H9 (cell line): ENCODE measurements at regions not wholly inside any gene's neighbourhood (a gene's known extent, or its start where the extent isn't known, plus 50 kb on each side); places are given as distances from the start of the nearest gene placed in this dataset.

ENCODE experiments used
- DNase-seq: peaks from one replicate; pipeline ENCODE4 v3.0.0-alpha.2; 2017
- H2AFZ ChIP-seq: one replicate; pipeline ENCODE4 v1.6.1; 2013; ENCODE audit warnings: mild to moderate bottlenecking, low read length, control low read depth, moderate library complexity
- H2AK5ac ChIP-seq: 2 replicates; pipeline ENCODE4 v1.6.1; 2013; ENCODE audit warnings: low read length, control low read depth, mixed read lengths; ENCODE audit not compliant: insufficient read length
- H2BK120ac ChIP-seq: one replicate; pipeline ENCODE4 v1.6.1; 2013; ENCODE audit warnings: low read depth, mild to moderate bottlenecking, low read length, control low read depth, inconsistent platforms; ENCODE audit not compliant: poor library complexity, severe bottlenecking
- H2BK12ac ChIP-seq: 2 replicates; pipeline ENCODE4 v1.6.1; 2013; ENCODE audit warnings: low read length, control low read depth, mixed read lengths, low read depth; ENCODE audit not compliant: insufficient read length
- H2BK15ac ChIP-seq: 2 replicates; pipeline ENCODE4 v1.6.1; 2013; ENCODE audit warnings: low read depth, low read length, control low read depth
- H2BK20ac ChIP-seq: one replicate; pipeline ENCODE4 v1.6.1; 2013; ENCODE audit warnings: low read depth, mild to moderate bottlenecking, low read length, control low read depth, inconsistent platforms; ENCODE audit not compliant: poor library complexity, severe bottlenecking
- H2BK5ac ChIP-seq: 2 replicates; pipeline ENCODE4 v1.6.1; 2013; ENCODE audit warnings: low read length, control low read depth, mixed read lengths; ENCODE audit not compliant: insufficient read length
- H3K14ac ChIP-seq: 2 replicates; pipeline ENCODE4 v1.6.1; 2013; ENCODE audit warnings: low read length, control low read depth; ENCODE audit not compliant: insufficient read depth
- H3K18ac ChIP-seq: 2 replicates; pipeline ENCODE4 v1.6.1; 2013; ENCODE audit warnings: low read depth, mild to moderate bottlenecking, mixed read lengths, low read length, control low read depth; ENCODE audit not compliant: insufficient read length
- H3K23ac ChIP-seq: 2 replicates; pipeline ENCODE4 v1.6.1; 2013; ENCODE audit warnings: low read length, control low read depth, mixed read lengths, low read depth; ENCODE audit not compliant: insufficient read length
- H3K23me2 ChIP-seq: 2 replicates; pipeline ENCODE4 v1.6.1; 2013; ENCODE audit warnings: low read depth, mild to moderate bottlenecking, mixed read lengths, low read length, control low read depth; ENCODE audit not compliant: insufficient read length, poor library complexity, severe bottlenecking
- H3K27ac ChIP-seq: 2 replicates; pipeline ENCODE4 v1.5.1; 2013; ENCODE audit warnings: low read length, control low read depth, mixed read lengths, low read depth; ENCODE audit not compliant: insufficient read length
- H3K27me3 ChIP-seq: 2 replicates; pipeline ENCODE4 v1.6.1; 2013; ENCODE audit warnings: low read length, control low read depth, inconsistent platforms; ENCODE audit not compliant: insufficient read depth
- H3K4ac ChIP-seq: 2 replicates; pipeline ENCODE4 v1.6.1; 2013; ENCODE audit warnings: low read depth, mild to moderate bottlenecking, control low read depth, inconsistent platforms, low read length, moderate library complexity
- H3K4me1 ChIP-seq: 2 replicates; pipeline ENCODE4 v1.6.1; 2013; ENCODE audit warnings: low read length, control low read depth, inconsistent platforms; ENCODE audit not compliant: insufficient read depth
- H3K4me2 ChIP-seq: 2 replicates; pipeline ENCODE4 v1.6.1; 2013; ENCODE audit warnings: low read length, control low read depth, mixed read lengths; ENCODE audit not compliant: insufficient read length, insufficient read depth
- H3K56ac ChIP-seq: 2 replicates; pipeline ENCODE4 v1.6.1; 2013; ENCODE audit warnings: low read depth, mild to moderate bottlenecking, mixed read lengths, low read length, control low read depth; ENCODE audit not compliant: insufficient read length
- H3K79me1 ChIP-seq: 2 replicates; pipeline ENCODE4 v1.6.1; 2013; ENCODE audit warnings: low read depth, mild to moderate bottlenecking, moderate library complexity, low read length, control low read depth, inconsistent platforms; ENCODE audit not compliant: insufficient read depth, poor library complexity, severe bottlenecking
- H3K79me2 ChIP-seq: 2 replicates; pipeline ENCODE4 v1.6.1; 2013; ENCODE audit warnings: low read length, control low read depth, inconsistent platforms; ENCODE audit not compliant: insufficient read depth
- H3K9ac ChIP-seq: 2 replicates; pipeline ENCODE4 v1.6.1; 2013; ENCODE audit warnings: low read length, control low read depth, mixed read lengths; ENCODE audit not compliant: insufficient read length; ENCODE audit errors: extremely low read depth
- H3K9me3 ChIP-seq: one replicate; pipeline ENCODE4 v1.6.1; 2013; ENCODE audit warnings: low read depth, low read length, inconsistent platforms; ENCODE audit not compliant: control insufficient read depth
- H3T11ph ChIP-seq: one replicate; pipeline ENCODE4 v1.6.1; 2013; ENCODE audit warnings: mild to moderate bottlenecking, low read length, control low read depth, inconsistent platforms
- H4K20me1 ChIP-seq: one replicate; pipeline ENCODE4 v1.6.1; 2013; ENCODE audit not compliant: control insufficient read depth, insufficient read length, insufficient read depth
- H4K5ac ChIP-seq: 2 replicates; pipeline ENCODE4 v1.6.1; 2013; ENCODE audit warnings: low read depth, mild to moderate bottlenecking, mixed read lengths, low read length, control low read depth; ENCODE audit not compliant: insufficient read length
- H4K8ac ChIP-seq: replicated peaks from 2 replicates; pipeline ENCODE4 v1.6.1; 2013; ENCODE audit warnings: low read length, control low read depth, mixed read lengths, low read depth; ENCODE audit not compliant: insufficient read length
- H4K91ac ChIP-seq: 2 replicates; pipeline ENCODE4 v1.6.1; 2013; ENCODE audit warnings: low read depth, mild to moderate bottlenecking, moderate library complexity, mixed read lengths, low read length, control low read depth; ENCODE audit not compliant: insufficient read length
- H3K27ac Mint-ChIP-seq, 3 experiments: 2 replicates in 2 of 3; 3 replicates in 1 of 3; pipeline ENCODE4 v1.8.0; 2020 to 2021; ENCODE audit warnings: mixed read lengths in 3 of 3, mild to moderate bottlenecking in 1 of 3, moderate library complexity in 1 of 3
- H3K27me3 Mint-ChIP-seq: 2 replicates; pipeline ENCODE4 v1.8.0; 2021; ENCODE audit warnings: low read depth, mild to moderate bottlenecking, moderate library complexity, mixed read lengths
- H3K36me3 Mint-ChIP-seq, 3 experiments: 2 replicates in 2 of 3; 3 replicates in 1 of 3; pipeline ENCODE4 v1.8.0; 2020 to 2021; ENCODE audit warnings: low read depth in 3 of 3, mixed read lengths in 3 of 3; ENCODE audit not compliant: insufficient read depth in 1 of 3
- H3K4me1 Mint-ChIP-seq, 2 experiments: 2 replicates each; pipeline ENCODE4 v1.8.0; 2020; ENCODE audit warnings: mixed read lengths in 2 of 2
- H3K4me3 Mint-ChIP-seq, 2 experiments: 2 replicates in 1 of 2; 3 replicates in 1 of 2; pipeline ENCODE4 v1.8.0; 2020 to 2021; ENCODE audit warnings: mild to moderate bottlenecking in 2 of 2, mixed read lengths in 2 of 2, moderate library complexity in 1 of 2
- H3K9me3 Mint-ChIP-seq, 2 experiments: 2 replicates in 1 of 2; 3 replicates in 1 of 2; pipeline ENCODE4 v1.8.0; 2020; ENCODE audit warnings: mild to moderate bottlenecking in 2 of 2, mixed read lengths in 2 of 2, moderate library complexity in 1 of 2
- CTCF ChIP-seq: fragments of 200-600 bp; sonication (generic); conservative IDR thresholded peaks from 3 replicates; pipeline ENCODE4 v1.8.0; 2021; ENCODE audit warnings: antibody characterized with exemption, mild to moderate bottlenecking
- WGBS: extraction: QIAGEN DNeasy Blood & Tissue Kit; methylation state at CpG from one replicate; pipeline ENCODE4 v1.1.7; 2013; ENCODE audit warnings: missing lambda C conversion rate, low lambda C conversion rate, mixed read lengths; ENCODE audit not compliant: insufficient read length; ENCODE audit errors: extremely low coverage; 5-methylcytosine and 5-hydroxymethylcytosine counted together

DNA sequence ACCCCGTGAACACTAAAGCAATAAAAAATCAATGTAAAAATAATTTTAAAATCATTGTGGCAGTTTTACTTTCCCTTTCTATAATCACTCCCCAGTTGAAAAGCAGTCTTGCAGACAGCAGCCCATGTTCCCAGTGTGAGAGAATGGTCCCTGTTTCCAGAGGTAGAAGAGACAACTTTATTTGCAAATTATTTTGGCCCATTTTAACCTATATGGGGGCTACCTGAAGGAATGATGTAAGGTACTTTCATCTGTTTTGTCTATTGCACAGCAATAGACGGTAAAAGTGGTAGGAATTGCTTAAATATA is 559.8 kb downstream of the ZWINT start:
- no peak overlapping the region for H3T11ph ChIP-seq
- H2BK15ac ChIP-seq, result no peak overlapping the region
- H3K79me2 ChIP-seq, result no peaks in the 10 kb centered on the region
- DNase-seq, result no peak
- no peak for TF ChIP-seq CTCF
- no peaks in the 10 kb centered on the region for H3K9me3 ChIP-seq
- no peak overlapping the region for H3K14ac ChIP-seq
- no peaks in the 10 kb centered on the region for H3K27me3 ChIP-seq
- no peaks in the 10 kb centered on the region for H4K20me1 ChIP-seq
- H3K27me3 Mint-ChIP-seq, result no peaks in the 10 kb centered on the region; the same call in 1 of the 2 replicates
- no peak overlapping the region for H3K56ac ChIP-seq
- H4K5ac ChIP-seq, result no peak overlapping the region
- no peak overlapping the region for H3K27ac ChIP-seq
- no peak overlapping the region for H2BK12ac ChIP-seq
- H2AFZ ChIP-seq, result no peak overlapping the region
- no peak overlapping the region for H2BK120ac ChIP-seq
- no CpG with 5 or more reads among the region's 2 CpGs for WGBS
- no peak overlapping the region for H2BK5ac ChIP-seq
- no peak overlapping the region for H3K27ac Mint-ChIP-seq
- H3K4ac ChIP-seq, result no peak overlapping the region
- H2BK20ac ChIP-seq, result no peak overlapping the region
- H3K4me3 Mint-ChIP-seq, result no peak overlapping the region
- no peaks in the 10 kb centered on the region for H3K79me1 ChIP-seq
- H3K23ac ChIP-seq, result no peak overlapping the region
- H3K18ac ChIP-seq, result no peak overlapping the region
- H3K4me1 Mint-ChIP-seq, result peaks cover 6 to 7% of the 10 kb centered on the region in 2 experiments; a peak in 3 of 4 replicates
- no peak overlapping the region for H3K9ac ChIP-seq
- H2AK5ac ChIP-seq, result no peak overlapping the region
- H3K4me2 ChIP-seq, result no peak overlapping the region
- H3K36me3 Mint-ChIP-seq, result peaks cover 0 to 6% (median 0%) of the 10 kb centered on the region in 3 experiments; a peak in 2 of 7 replicates
- no peaks in the 10 kb centered on the region for H3K23me2 ChIP-seq
- no peak overlapping the region for H4K8ac ChIP-seq
- peaks cover 6 to 11% of the 10 kb centered on the region in 2 experiments; a peak in 3 of 5 replicates for H3K9me3 Mint-ChIP-seq
- no peak overlapping the region for H4K91ac ChIP-seq
- H3K4me1 ChIP-seq, result no peaks in the 10 kb centered on the region
